HEK293T (cell line): ENCODE measurements at regions not wholly inside any gene's neighbourhood (a gene's known extent, or its start where the extent isn't known, plus 50 kb on each side); places are given as distances from the start of the nearest gene placed in this dataset.

ENCODE experiments used
- CTCF ChIA-PET: fragments of 350-600 bp; formaldehyde crosslinking; extraction: SDS; loops from one replicate; lab custom pipeline; 2021; ENCODE audit warnings: antibody characterized with exemption, inconsistent platforms; lab: Yijun Ruan, JAX
- POLR2A ChIA-PET: fragments of 350-600 bp; formaldehyde crosslinking; extraction: SDS; loops from one replicate; lab custom pipeline; 2020; ENCODE audit warnings: antibody characterized with exemption, inconsistent platforms; lab: Yijun Ruan, JAX
- DNase-seq: peaks from one replicate; pipeline ENCODE4 v3.0.0; 2012; ENCODE audit warnings: mixed read lengths; ENCODE audit errors: extremely low spot score
- ARNT ChIP-seq: fragments of 450-650 bp; IDR thresholded peaks from 2 replicates; pipeline ENCODE4 v1.6.1; 2017; ENCODE audit warnings: mild to moderate bottlenecking
- BHLHE40 ChIP-seq: fragments of 450-650 bp; IDR thresholded peaks from 2 replicates; pipeline ENCODE4 v1.6.1; 2016; ENCODE audit warnings: mild to moderate bottlenecking, moderate library complexity, borderline replicate concordance
- CTBP1 ChIP-seq: fragments of 450-650 bp; IDR thresholded peaks from 2 replicates; pipeline ENCODE4 v1.6.1; 2016; ENCODE audit warnings: borderline replicate concordance
- ELF4 ChIP-seq: fragments of 450-650 bp; IDR thresholded peaks from 2 replicates; pipeline ENCODE4 v1.6.1; 2017; ENCODE audit warnings: antibody characterized with exemption
- FOXA1 ChIP-seq: fragments of 450-650 bp; IDR thresholded peaks from 2 replicates; pipeline ENCODE4 v1.6.1; 2016; ENCODE audit warnings: mild to moderate bottlenecking
- FOXK2 ChIP-seq: fragments of 450-650 bp; IDR thresholded peaks from 2 replicates; pipeline ENCODE4 v1.6.1; 2016; ENCODE audit warnings: mild to moderate bottlenecking
- FOXM1 ChIP-seq: fragments of 450-650 bp; IDR thresholded peaks from 2 replicates; pipeline ENCODE4 v1.6.1; 2017; ENCODE audit warnings: mild to moderate bottlenecking, borderline replicate concordance
- HDGF ChIP-seq: fragments of 450-650 bp; IDR thresholded peaks from 2 replicates; pipeline ENCODE4 v1.6.1; 2017; ENCODE audit warnings: antibody characterized with exemption, borderline replicate concordance
- L3MBTL2 ChIP-seq: fragments of 450-650 bp; conservative IDR thresholded peaks from 2 replicates; pipeline ENCODE4 v1.6.1; 2016; ENCODE audit warnings: mild to moderate bottlenecking
- LEF1 ChIP-seq: fragments of 450-650 bp; IDR thresholded peaks from 2 replicates; pipeline ENCODE4 v1.6.1; 2017; ENCODE audit warnings: mild to moderate bottlenecking, borderline replicate concordance
- NFRKB ChIP-seq: fragments of 450-650 bp; IDR thresholded peaks from 2 replicates; pipeline ENCODE4 v1.6.1; 2016; ENCODE audit warnings: mild to moderate bottlenecking, moderate library complexity
- PKNOX1 ChIP-seq: fragments of 450-650 bp; IDR thresholded peaks from 2 replicates; pipeline ENCODE4 v1.6.1; 2016
- SP1 ChIP-seq: fragments of 450-650 bp; IDR thresholded peaks from 2 replicates; pipeline ENCODE4 v1.6.1; 2017
- SUZ12 ChIP-seq: fragments of 450-650 bp; IDR thresholded peaks from 2 replicates; pipeline ENCODE4 v1.6.1; 2016; ENCODE audit warnings: mild to moderate bottlenecking
- TARDBP ChIP-seq: fragments of 450-650 bp; IDR thresholded peaks from 2 replicates; pipeline ENCODE4 v1.6.1; 2016
- ZNF384 ChIP-seq: fragments of 450-650 bp; IDR thresholded peaks from 2 replicates; pipeline ENCODE4 v1.6.1; 2016

- ChIA-PET POLR2A (no interaction called here), CTCF (no interaction called here)
- no peak for DNase-seq
- TF ChIP-seq NFRKB (no peak), PKNOX1 (no peak), SP1 (no peak), FOXK2 (no peak), ELF4 (no peak), FOXM1 (no peak), SUZ12 (no peak), ARNT (no peak), CTBP1 (no peak), LEF1 (no peak), TARDBP (no peak), L3MBTL2 (no peak), ZNF384 (no peak), FOXA1 (no peak), HDGF (no peak), BHLHE40 (no peak)
Measured at GRCh38 chr2:149709496-149710263, 122.1 kb upstream of the MMADHC start.

- ChIA-PET POLR2A (no interaction called here), CTCF (no interaction called here)
- no peak for DNase-seq
- TF ChIP-seq SUZ12 (no peak), L3MBTL2 (no peak), CTBP1 (no peak)
Measured at GRCh38 chr2:149703281-149703680, 115.7 kb upstream of the MMADHC start.

GRCh38 chr2:149702571-149702970, 115.0 kb upstream of the MMADHC start:
- ChIA-PET CTCF (interaction anchor here (0.6 to 0.7 kb wide), 2 partner anchors 12 to 57 kb away, joined by 3 read pairs; no protein-coding TSS in a partner anchor), POLR2A (no interaction called here)
- no peak for DNase-seq
- TF ChIP-seq BHLHE40 = no peak
- TF ChIP-seq SUZ12 = no peak
- no peak for TF ChIP-seq ZNF384
- TF ChIP-seq FOXK2 = no peak
- TF ChIP-seq FOXA1 = no peak

- DNase-seq = no peak
- TF ChIP-seq NFRKB = no peak
- no peak for TF ChIP-seq CTBP1
- no peak for TF ChIP-seq BHLHE40
- no peak for TF ChIP-seq SUZ12
- TF ChIP-seq SP1 = no peak
- TF ChIP-seq HDGF = no peak
- TF ChIP-seq FOXK2 = no peak
- ChIA-PET POLR2A (no interaction called here), CTCF (no interaction called here)
Measured at GRCh38 chr2:149701241-149701640, 113.7 kb upstream of the MMADHC start.

GRCh38 chr2:149692961-149693396, 105.4 kb upstream of the MMADHC start:
- POLR2A ChIA-PET = no interaction called here
- no peak for TF ChIP-seq ZNF384
- TF ChIP-seq SP1 = no peak
- TF ChIP-seq FOXA1 = no peak
- TF ChIP-seq FOXK2 = no peak
- no peak for TF ChIP-seq L3MBTL2
- no peak for TF ChIP-seq PKNOX1
- no peak for TF ChIP-seq HDGF
- TF ChIP-seq ARNT = no peak
- no peak for TF ChIP-seq SUZ12
- TF ChIP-seq CTBP1 = no peak
- TF ChIP-seq NFRKB = no peak
- no peak for TF ChIP-seq TARDBP
- no peak for TF ChIP-seq BHLHE40
- TF ChIP-seq FOXM1 = no peak
- TF ChIP-seq LEF1 = no peak
- no peak for TF ChIP-seq ELF4
- DNase-seq = no peak
- CTCF ChIA-PET = no interaction called here

DNA sequence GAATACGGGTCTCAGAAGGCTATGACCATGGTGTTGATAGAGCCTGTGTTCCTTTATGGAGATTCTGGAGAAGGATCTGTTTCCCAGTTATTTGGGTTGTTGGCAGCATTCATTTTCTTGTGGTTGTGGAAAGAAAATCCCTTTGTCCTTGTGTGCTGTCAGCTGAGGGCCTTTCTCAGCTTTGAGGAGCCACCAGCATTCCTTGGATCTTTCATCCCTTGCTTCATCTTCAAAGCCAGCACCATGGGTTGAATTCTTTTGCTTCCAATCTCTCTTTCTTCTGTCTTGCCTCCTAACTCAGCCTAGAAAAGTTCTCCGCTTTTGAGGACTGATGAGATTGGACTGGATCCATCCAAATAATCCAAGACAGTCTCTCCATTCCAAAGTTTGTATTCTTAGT, 103.2 kb upstream of the MMADHC start:
- ChIA-PET POLR2A (no interaction called here), CTCF (no interaction called here)
- DNase-seq = no peak
- no peak for TF ChIP-seq CTBP1
- no peak for TF ChIP-seq BHLHE40
- TF ChIP-seq NFRKB = no peak
- TF ChIP-seq ELF4 = no peak
- no peak for TF ChIP-seq L3MBTL2
- TF ChIP-seq SP1 = no peak
- no peak for TF ChIP-seq LEF1
- TF ChIP-seq FOXM1 = no peak
- no peak for TF ChIP-seq PKNOX1
- no peak for TF ChIP-seq SUZ12

DNA sequence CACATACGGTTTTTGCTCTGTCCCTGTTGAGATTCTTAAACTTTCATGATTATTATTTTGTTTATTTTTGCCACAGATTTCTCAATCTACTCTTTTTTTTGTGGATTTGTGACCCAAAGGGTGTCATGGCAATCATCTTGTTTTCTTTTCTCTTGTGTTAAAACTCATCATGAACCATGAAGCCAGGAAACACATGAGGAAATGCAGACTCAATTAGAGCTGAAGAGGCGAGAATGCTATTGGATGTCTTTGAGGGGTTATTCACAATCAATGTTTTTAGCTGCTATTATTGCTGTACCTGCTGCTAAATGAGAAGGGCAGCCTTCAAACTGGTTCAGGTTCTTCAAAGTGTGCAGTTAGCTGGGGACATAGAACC, 99.5 kb upstream of the MMADHC start:
- CTCF ChIA-PET = no interaction called here
- POLR2A ChIA-PET = no interaction called here
- DNase-seq = no peak
- TF ChIP-seq FOXM1 = no peak
- no peak for TF ChIP-seq ZNF384
- TF ChIP-seq ELF4 = no peak
- no peak for TF ChIP-seq PKNOX1
- no peak for TF ChIP-seq TARDBP
- no peak for TF ChIP-seq SP1
- no peak for TF ChIP-seq FOXA1
- no peak for TF ChIP-seq SUZ12
- TF ChIP-seq ARNT = no peak
- TF ChIP-seq HDGF = no peak
- no peak for TF ChIP-seq FOXK2
- no peak for TF ChIP-seq CTBP1
- TF ChIP-seq BHLHE40 = no peak
- no peak for TF ChIP-seq LEF1
- no peak for TF ChIP-seq NFRKB
- no peak for TF ChIP-seq L3MBTL2
